PC-9 (cell line): ENCODE measurements at regions not wholly inside any gene's neighbourhood (a gene's known extent, or its start where the extent isn't known, plus 50 kb on each side); places are given as distances from the start of the nearest gene placed in this dataset.

Experiments used
- BruUV-seq: library from RNA; stranded (reverse); fragments of 400-500 nt; replicated peaks from 2 replicates; lab custom pipeline; 2021; lab: Mats Ljungman, UMichigan
- CTCF ChIA-PET: fragments of 300-600 bp; sonication (Branson Sonifier 250); formaldehyde crosslinking; loops from one replicate; lab custom pipeline; 2022; ENCODE audit warnings: antibody characterized with exemption; lab: Charles Lee
- POLR2A ChIA-PET: fragments of 300-600 bp; sonication (Branson Sonifier 250); formaldehyde crosslinking; loops from one replicate; lab custom pipeline; 2022; ENCODE audit warnings: antibody characterized with exemption; ENCODE audit not compliant: unreplicated experiment; lab: Charles Lee
- DNase-seq, 2 experiments: peaks; one replicate each; pipeline versions ENCODE4 v3.0.0 to v3.0.0-alpha.2; 2015 to 2022; ENCODE audit warnings: mixed read lengths in 1 of 2
- H2AFZ ChIP-seq: fragments of 200-600 bp; sonication (generic); 2 replicates; pipeline ENCODE4 v1.8.1; 2017; ENCODE audit warnings: antibody characterized with exemption
- H3F3A ChIP-seq: fragments of 200-600 bp; sonication (generic); 2 replicates; pipeline ENCODE4 v1.8.1; 2017; ENCODE audit warnings: antibody characterized with exemption, mild to moderate bottlenecking, low read depth; ENCODE audit not compliant: insufficient read depth
- H3K27ac ChIP-seq: fragments of 200-600 bp; sonication (generic); 2 replicates; pipeline ENCODE4 v1.6.1; 2016; ENCODE audit warnings: mixed run types
- H3K27me3 ChIP-seq: fragments of 200-600 bp; sonication (generic); 2 replicates; pipeline ENCODE4 v1.6.1; 2016; ENCODE audit warnings: low read depth, mixed run types; ENCODE audit not compliant: insufficient read depth
- H3K36me3 ChIP-seq: fragments of 200-600 bp; sonication (generic); 2 replicates; pipeline ENCODE4 v1.6.1; 2016; ENCODE audit warnings: low read depth, mixed run types
- H3K4me1 ChIP-seq: fragments of 200-600 bp; sonication (generic); replicated peaks from 2 replicates; pipeline ENCODE4 v1.6.1; 2016; ENCODE audit warnings: mixed run types; ENCODE audit not compliant: insufficient read depth
- H3K4me2 ChIP-seq: fragments of 200-600 bp; sonication (generic); 2 replicates; pipeline ENCODE4 v1.6.1; 2017; ENCODE audit warnings: mixed run types
- H3K4me3 ChIP-seq: fragments of 200-600 bp; sonication (generic); 2 replicates; pipeline ENCODE4 v1.6.1; 2016; ENCODE audit warnings: mixed run types
- H3K79me2 ChIP-seq: fragments of 200-600 bp; sonication (generic); 2 replicates; pipeline ENCODE4 v1.6.1; 2017; ENCODE audit warnings: low read depth, mixed run types
- H3K9me2 ChIP-seq: fragments of 200-600 bp; sonication (generic); 2 replicates; pipeline ENCODE4 v1.8.1; 2017; ENCODE audit warnings: mild to moderate bottlenecking; ENCODE audit not compliant: insufficient read depth
- H3K9me3 ChIP-seq: fragments of 200-600 bp; sonication (generic); 2 replicates; pipeline ENCODE4 v1.8.1; 2016; ENCODE audit warnings: low read depth; ENCODE audit not compliant: insufficient read depth
- H4K20me1 ChIP-seq: fragments of 200-600 bp; sonication (generic); 2 replicates; pipeline ENCODE4 v1.8.1; 2017; ENCODE audit not compliant: insufficient read depth
- EZH2 ChIP-seq: fragments of 200-600 bp; sonication (generic); IDR thresholded peaks from 2 replicates; pipeline ENCODE4 v1.8.0; 2017; ENCODE audit warnings: antibody characterized with exemption, low read depth
- intact Hi-C: fragments of 100-400 bp; cut with micrococcal nuclease; formaldehyde crosslinking; loops from one replicate; pipeline ENCODE4 v1.10.0; 2022; ENCODE audit not compliant: unreplicated experiment
- TF ChIP-seq, protein P1 (sequence below): fragments of 200-600 bp; sonication (generic); conservative IDR thresholded peaks from 2 replicates; pipeline ENCODE4 v1.6.1; 2017; ENCODE audit warnings: mixed run types, antibody characterized with exemption, mild to moderate bottlenecking, moderate library complexity

DNA sequence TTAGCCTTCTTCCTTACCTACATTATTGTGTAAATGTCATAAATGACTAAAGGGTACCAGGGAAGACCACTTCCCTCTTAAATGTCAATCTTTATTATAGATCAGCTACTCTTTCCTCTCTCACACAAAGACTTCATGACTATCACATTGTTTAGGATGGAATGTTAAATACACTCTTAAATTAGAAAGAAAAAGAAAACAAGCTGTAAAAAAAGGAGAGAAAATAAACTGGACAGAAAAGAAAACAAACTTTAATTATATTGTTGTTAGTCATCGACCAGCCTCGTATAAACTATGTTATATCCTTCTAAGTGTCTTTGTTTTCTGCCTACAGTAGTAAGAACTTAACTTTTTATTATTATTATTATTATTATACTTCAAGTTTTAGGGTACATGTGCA, 666.4 kb upstream of the NR3C2 start:
- no TSS peak for BruUV-seq
- intact Hi-C loops, result no loop called here
- Histone ChIP-seq H4K20me1 (no peaks in the 10 kb centered on the region), H3K9me3 (no peaks in the 10 kb centered on the region), H3K9me2 (no peaks in the 10 kb centered on the region), H3K27ac (no peak overlapping the region), H2AFZ (no peak overlapping the region), H3K36me3 (no peaks in the 10 kb centered on the region), H3K4me2 (no peak overlapping the region), H3K4me3 (no peak overlapping the region), H3K4me1 (no peaks in the 10 kb centered on the region), H3K27me3 (no peaks in the 10 kb centered on the region), H3K79me2 (no peaks in the 10 kb centered on the region), H3F3A (no peaks in the 10 kb centered on the region)
- TF ChIP-seq, protein P1, sequence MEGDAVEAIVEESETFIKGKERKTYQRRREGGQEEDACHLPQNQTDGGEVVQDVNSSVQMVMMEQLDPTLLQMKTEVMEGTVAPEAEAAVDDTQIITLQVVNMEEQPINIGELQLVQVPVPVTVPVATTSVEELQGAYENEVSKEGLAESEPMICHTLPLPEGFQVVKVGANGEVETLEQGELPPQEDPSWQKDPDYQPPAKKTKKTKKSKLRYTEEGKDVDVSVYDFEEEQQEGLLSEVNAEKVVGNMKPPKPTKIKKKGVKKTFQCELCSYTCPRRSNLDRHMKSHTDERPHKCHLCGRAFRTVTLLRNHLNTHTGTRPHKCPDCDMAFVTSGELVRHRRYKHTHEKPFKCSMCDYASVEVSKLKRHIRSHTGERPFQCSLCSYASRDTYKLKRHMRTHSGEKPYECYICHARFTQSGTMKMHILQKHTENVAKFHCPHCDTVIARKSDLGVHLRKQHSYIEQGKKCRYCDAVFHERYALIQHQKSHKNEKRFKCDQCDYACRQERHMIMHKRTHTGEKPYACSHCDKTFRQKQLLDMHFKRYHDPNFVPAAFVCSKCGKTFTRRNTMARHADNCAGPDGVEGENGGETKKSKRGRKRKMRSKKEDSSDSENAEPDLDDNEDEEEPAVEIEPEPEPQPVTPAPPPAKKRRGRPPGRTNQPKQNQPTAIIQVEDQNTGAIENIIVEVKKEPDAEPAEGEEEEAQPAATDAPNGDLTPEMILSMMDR, result no peak
- TF ChIP-seq EZH2, result no peak
- POLR2A ChIA-PET, result no interaction called here
- CTCF ChIA-PET, result no interaction called here
- no peak for DNase-seq

DNA sequence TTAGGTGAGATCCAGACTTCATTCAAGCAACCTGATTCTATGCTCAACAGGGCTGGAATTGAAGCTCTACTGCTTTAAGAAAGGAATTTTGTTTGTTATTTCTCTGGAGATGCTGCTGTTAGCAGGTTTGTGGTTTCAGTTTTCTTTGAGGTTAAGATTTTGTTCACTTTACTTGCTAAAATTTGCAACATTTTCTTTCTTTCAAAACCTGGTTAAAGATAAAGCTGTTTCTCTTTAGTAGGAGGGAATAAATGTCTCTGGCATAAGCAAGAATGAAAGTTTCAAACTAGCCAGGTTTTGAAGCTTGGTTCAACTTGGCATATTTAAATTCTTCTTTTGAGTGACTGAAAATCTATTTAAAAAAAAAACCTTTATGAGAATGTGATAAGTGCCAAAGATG, 660.6 kb upstream of the NR3C2 start:
- CTCF ChIA-PET, result interaction anchor here (0.7 kb wide), 1 partner anchor 667 kb away, joined by 4 read pairs; no protein-coding TSS in a partner anchor
- POLR2A ChIA-PET, result no interaction called here

DNA sequence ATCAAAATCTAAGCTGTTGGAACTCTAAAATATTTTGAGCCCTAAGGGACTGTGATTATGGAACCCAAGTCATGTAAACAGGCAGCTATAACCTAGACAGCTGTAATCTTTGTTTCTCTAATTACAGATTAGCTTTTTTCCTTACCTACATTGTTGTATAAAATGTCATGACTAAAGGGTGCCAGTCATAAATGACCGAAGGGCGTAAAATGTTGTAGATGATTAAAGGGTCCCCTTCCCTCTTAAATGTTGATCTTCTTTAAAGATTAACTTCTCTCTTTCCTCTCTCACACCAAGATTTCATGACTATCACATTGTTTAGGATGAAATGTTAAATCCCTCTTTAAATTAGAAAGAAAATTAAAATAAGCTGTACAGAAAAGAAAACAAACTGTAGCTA, 659.4 kb upstream of the NR3C2 start:
- CTCF ChIA-PET, result interaction anchor here (0.6 kb wide), 1 partner anchor 216 kb away, joined by 3 read pairs; no protein-coding TSS in a partner anchor
- no peaks in the 10 kb centered on the region for H3K79me2 ChIP-seq
- no peaks in the 10 kb centered on the region for H3K9me3 ChIP-seq
- H3K4me2 ChIP-seq, result no peak overlapping the region
- H2AFZ ChIP-seq, result no peak overlapping the region
- no TSS peak for BruUV-seq
- H3F3A ChIP-seq, result no peaks in the 10 kb centered on the region
- H3K27ac ChIP-seq, result no peak overlapping the region
- intact Hi-C loops, result no loop called here
- H3K9me2 ChIP-seq, result no peaks in the 10 kb centered on the region
- no peaks in the 10 kb centered on the region for H3K36me3 ChIP-seq
- no peak overlapping the region for H3K4me3 ChIP-seq
- no peak for DNase-seq
- no peak for TF ChIP-seq EZH2
- TF ChIP-seq, protein P1, result no peak
- H3K4me1 ChIP-seq, result no peaks in the 10 kb centered on the region
- no peaks in the 10 kb centered on the region for H4K20me1 ChIP-seq
- H3K27me3 ChIP-seq, result no peaks in the 10 kb centered on the region
- POLR2A ChIA-PET, result no interaction called here

More for the DNA sequence above, 660.6 kb upstream of the NR3C2 start:
- H3K27me3 ChIP-seq, result no peaks in the 10 kb centered on the region
- no peaks in the 10 kb centered on the region for H3K79me2 ChIP-seq
- H3K4me3 ChIP-seq, result no peak overlapping the region
- intact Hi-C loops, result no loop called here
- no peak overlapping the region for H3K4me2 ChIP-seq
- TF ChIP-seq, protein P1, result no peak
- no peak for TF ChIP-seq EZH2
- H3K36me3 ChIP-seq, result no peaks in the 10 kb centered on the region
- no peaks in the 10 kb centered on the region for H3K9me3 ChIP-seq
- DNase-seq, result no peak
- H4K20me1 ChIP-seq, result no peaks in the 10 kb centered on the region
- H3K9me2 ChIP-seq, result no peaks in the 10 kb centered on the region
- no peak overlapping the region for H3K27ac ChIP-seq
- H3K4me1 ChIP-seq, result no peaks in the 10 kb centered on the region
- no peak overlapping the region for H2AFZ ChIP-seq
- BruUV-seq, result no TSS peak
- H3F3A ChIP-seq, result no peaks in the 10 kb centered on the region
